Prostate gland (tissue), 2 donors: ENCODE measurements at regions not wholly inside any gene's neighbourhood (a gene's known extent, or its start where the extent isn't known, plus 50 kb on each side); places are given as distances from the start of the nearest gene placed in this dataset.

ENCODE experiments used
- DNase-seq: peaks from one replicate; pipeline ENCODE4 v3.0.0-alpha.2; 2019; ENCODE audit warnings: low spot score
- H3K27ac ChIP-seq, 2 donors: fragments of 200-600 bp; sonication (generic); 2 replicates each; pipeline ENCODE4 v1.5.1; 2017 to 2019
- H3K27me3 ChIP-seq: fragments of 200-600 bp; sonication (generic); replicated peaks from 2 replicates; pipeline ENCODE4 v1.5.1; 2019; ENCODE audit not compliant: insufficient read depth
- H3K36me3 ChIP-seq, 2 donors: fragments of 200-600 bp; sonication (generic); 1 replicate in 1 of 2; 2 replicates in 1 of 2; pipeline versions ENCODE4 v1.5.1 to v1.8.1; 2017 to 2019
- H3K4me1 ChIP-seq: fragments of 200-600 bp; sonication (generic); replicated peaks from 2 replicates; pipeline ENCODE4 v1.5.1; 2019
- H3K4me3 ChIP-seq, 2 donors: fragments of 200-600 bp; sonication (generic); 2 replicates each; pipeline ENCODE4 v1.5.1; 2017 to 2019
- H3K9me3 ChIP-seq: fragments of 200-600 bp; sonication (generic); 2 replicates; pipeline ENCODE4 v1.5.1; 2017
- CTCF ChIP-seq, 4 experiments: fragments of 200-600 bp in 2 of 4; fragments of 450-650 bp in 2 of 4; sonication (generic) in 2 of 4; IDR thresholded peaks; 1 replicate in 3 of 4; 2 replicates in 1 of 4; pipeline ENCODE4 v1.5.1; 2016 to 2019; ENCODE audit warnings: antibody characterized with exemption in 4 of 4, mild to moderate bottlenecking in 2 of 4, moderate library complexity in 2 of 4
- POLR2A ChIP-seq: fragments of 450-650 bp; IDR thresholded peaks from one replicate; pipeline ENCODE4 v1.6.1; 2016; ENCODE audit warnings: antibody characterized with exemption, mild to moderate bottlenecking
- POLR2AphosphoS5 ChIP-seq: sonication (generic); formaldehyde crosslinking; IDR thresholded peaks from one replicate; pipeline ENCODE4 v1.6.1; 2017; ENCODE audit warnings: antibody characterized with exemption
- WGBS: methylation state at CpG from one replicate; pipeline ENCODE4 v1.1.5; 2018; 5-methylcytosine and 5-hydroxymethylcytosine counted together
- intact Hi-C: fragments of 100-400 bp; cut with DNase I; formaldehyde crosslinking; loops from one replicate; pipeline ENCODE4 v1.14.2; 2022

GRCh38 chr12:25376407-25376806, 125.7 kb upstream of the KRAS start:
- no peak overlapping the region for H3K4me3 ChIP-seq
- H3K9me3 ChIP-seq = no peaks in the 10 kb centered on the region
- H3K36me3 ChIP-seq = no peaks in the 10 kb centered on the region
- TF ChIP-seq CTCF (IDR thresholded peaks at IDR 0.05) (no peak), POLR2AphosphoS5 (no peak), POLR2A (no peak)
- no peak for DNase-seq
- intact Hi-C loops = no loop called here
- no peaks in the 10 kb centered on the region for H3K27me3 ChIP-seq
- no peak overlapping the region for H3K27ac ChIP-seq
- WGBS = 30% methylated on average over 1 of the region's 1 CpG
- H3K4me1 ChIP-seq = no peaks in the 10 kb centered on the region

GRCh38 chr12:25372969-25373817, 122.5 kb upstream of the KRAS start:
- Histone ChIP-seq H3K4me3 (no peak overlapping the region), H3K27me3 (no peaks in the 10 kb centered on the region), H3K27ac (no peak overlapping the region), H3K36me3 (no peaks in the 10 kb centered on the region), H3K9me3 (no peaks in the 10 kb centered on the region), H3K4me1 (no peaks in the 10 kb centered on the region)
- intact Hi-C loops = no loop called here
- TF ChIP-seq CTCF (IDR thresholded peaks at IDR 0.05) = no peak
- TF ChIP-seq POLR2AphosphoS5 = no peak
- no peak for TF ChIP-seq POLR2A
- WGBS = 54% methylated on average over 4 of the region's 4 CpGs
- DNase-seq = no peak

GRCh38 chr12:25372002-25372401, 121.3 kb upstream of the KRAS start:
- DNase-seq = no peak
- Histone ChIP-seq H3K36me3 (no peaks in the 10 kb centered on the region), H3K4me1 (no peaks in the 10 kb centered on the region), H3K27me3 (no peaks in the 10 kb centered on the region), H3K27ac (no peak overlapping the region), H3K9me3 (no peaks in the 10 kb centered on the region), H3K4me3 (no peak overlapping the region)
- TF ChIP-seq POLR2AphosphoS5 (no peak), CTCF (IDR thresholded peaks at IDR 0.05) (no peak), POLR2A (no peak)
- intact Hi-C loops = no loop called here

- H3K36me3 ChIP-seq = no peaks in the 10 kb centered on the region
- no peaks in the 10 kb centered on the region for H3K27me3 ChIP-seq
- no peak overlapping the region for H3K27ac ChIP-seq
- TF ChIP-seq POLR2A = no peak
- TF ChIP-seq POLR2AphosphoS5 = no peak
- TF ChIP-seq CTCF (IDR thresholded peaks at IDR 0.05) = no peak
- H3K9me3 ChIP-seq = no peaks in the 10 kb centered on the region
- no peak overlapping the region for H3K4me3 ChIP-seq
- H3K4me1 ChIP-seq = no peaks in the 10 kb centered on the region
- DNase-seq = no peak
- intact Hi-C loops = no loop called here
Measured at GRCh38 chr12:25368557-25368956, 117.8 kb upstream of the KRAS start.

GRCh38 chr12:25366122-25366521, 115.4 kb upstream of the KRAS start:
- DNase-seq = no peak
- no peaks in the 10 kb centered on the region for H3K4me1 ChIP-seq
- H3K27me3 ChIP-seq = no peaks in the 10 kb centered on the region
- H3K9me3 ChIP-seq = no peaks in the 10 kb centered on the region
- no peak overlapping the region for H3K4me3 ChIP-seq
- 28% methylated on average over 3 of the region's 3 CpGs for WGBS
- TF ChIP-seq POLR2AphosphoS5 = no peak
- TF ChIP-seq POLR2A = no peak
- TF ChIP-seq CTCF (IDR thresholded peaks at IDR 0.05) = no peak
- no peaks in the 10 kb centered on the region for H3K36me3 ChIP-seq
- intact Hi-C loops = no loop called here
- no peak overlapping the region for H3K27ac ChIP-seq
